ENCODE measurements at regions not wholly inside any gene's neighbourhood (a gene's known extent, or its start where the extent isn't known, plus 50 kb on each side); places are given as distances from the start of the nearest gene placed in this dataset.

GRCh38 chr18:64713284-64713683 lies 564.4 kb upstream of the LINC00305 start:
- TF ChIP-seq CTCF (IDR thresholded peaks at IDR 0.05; ENCODE audit: insufficient read depth, low read length) (no peak), POLR2AphosphoS5 (IDR thresholded peaks at IDR 0.05; ENCODE audit: low read depth) (no peak), SPI1 (IDR thresholded peaks at IDR 0.05; ENCODE audit: borderline replicate concordance, low read depth) (peak; percentile 45; the same call in 1 of the 2 replicates), GABPA (IDR thresholded peaks at IDR 0.05; ENCODE audit: low read depth) (no peak)
